ENCODE measurements at regions not wholly inside any gene's neighbourhood (a gene's known extent, or its start where the extent isn't known, plus 50 kb on each side); places are given as distances from the start of the nearest gene placed in this dataset.
"Not testable (repeated sequence)": the region's sequence is repeated elsewhere in the genome, so short reads cannot be mapped to it uniquely, and the experiment has no call there.

DNA sequence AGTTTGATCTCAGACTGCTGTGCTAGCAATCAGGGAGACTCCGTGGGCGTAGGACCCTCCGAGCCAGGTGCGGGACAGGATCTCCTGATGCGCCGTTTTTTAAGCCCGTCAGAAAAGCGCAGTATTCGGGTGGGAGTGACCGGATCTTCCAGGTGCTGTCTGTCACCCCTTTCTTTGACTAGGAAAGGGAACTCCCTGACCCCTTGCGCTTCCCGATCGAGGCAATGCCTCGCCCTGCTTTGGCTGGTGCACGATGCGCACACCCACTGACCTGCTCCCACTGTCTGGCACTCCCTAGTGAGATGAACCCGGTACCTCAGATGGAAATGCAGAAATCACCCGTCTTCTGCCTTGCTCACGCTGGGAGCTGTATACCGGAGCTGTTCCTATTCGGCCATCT is 157.6 kb upstream of the FBXO33 start:
- TF ChIP-seq POLR2A (IDR thresholded peaks at IDR 0.05): not testable (repeated sequence)
- TF ChIP-seq, protein P1, sequence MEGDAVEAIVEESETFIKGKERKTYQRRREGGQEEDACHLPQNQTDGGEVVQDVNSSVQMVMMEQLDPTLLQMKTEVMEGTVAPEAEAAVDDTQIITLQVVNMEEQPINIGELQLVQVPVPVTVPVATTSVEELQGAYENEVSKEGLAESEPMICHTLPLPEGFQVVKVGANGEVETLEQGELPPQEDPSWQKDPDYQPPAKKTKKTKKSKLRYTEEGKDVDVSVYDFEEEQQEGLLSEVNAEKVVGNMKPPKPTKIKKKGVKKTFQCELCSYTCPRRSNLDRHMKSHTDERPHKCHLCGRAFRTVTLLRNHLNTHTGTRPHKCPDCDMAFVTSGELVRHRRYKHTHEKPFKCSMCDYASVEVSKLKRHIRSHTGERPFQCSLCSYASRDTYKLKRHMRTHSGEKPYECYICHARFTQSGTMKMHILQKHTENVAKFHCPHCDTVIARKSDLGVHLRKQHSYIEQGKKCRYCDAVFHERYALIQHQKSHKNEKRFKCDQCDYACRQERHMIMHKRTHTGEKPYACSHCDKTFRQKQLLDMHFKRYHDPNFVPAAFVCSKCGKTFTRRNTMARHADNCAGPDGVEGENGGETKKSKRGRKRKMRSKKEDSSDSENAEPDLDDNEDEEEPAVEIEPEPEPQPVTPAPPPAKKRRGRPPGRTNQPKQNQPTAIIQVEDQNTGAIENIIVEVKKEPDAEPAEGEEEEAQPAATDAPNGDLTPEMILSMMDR (IDR thresholded peaks at IDR 0.05): not testable (repeated sequence)
